ENCODE measurements at regions not wholly inside any gene's neighbourhood (a gene's known extent, or its start where the extent isn't known, plus 50 kb on each side); places are given as distances from the start of the nearest gene placed in this dataset.

DNA sequence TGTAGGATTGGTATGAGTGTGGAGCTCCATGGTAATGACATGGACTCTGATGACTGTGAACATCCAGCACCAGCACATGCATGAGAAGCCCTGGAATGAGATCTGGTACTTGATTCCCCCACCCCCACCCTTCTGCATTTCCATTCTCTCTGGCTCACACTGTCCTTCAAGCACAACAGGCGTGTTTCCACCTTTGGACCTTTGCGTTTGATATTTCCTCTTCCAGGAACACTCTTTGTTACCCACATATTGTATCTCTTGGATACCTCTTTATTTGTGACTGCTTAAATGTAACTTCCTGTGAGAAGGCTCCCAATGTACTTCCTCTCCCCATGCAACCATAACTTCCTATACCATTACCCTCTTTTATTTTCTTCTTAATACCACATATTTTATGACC, 263.8 kb downstream of the HNMT start:
- Histone ChIP-seq H3K36me3 (no peaks in the 10 kb centered on the region), H3K27ac (no peak overlapping the region), H3K27me3 (no peaks in the 10 kb centered on the region), H3K4me1 (no peaks in the 10 kb centered on the region), H3K9me3 (no peaks in the 10 kb centered on the region), H3K4me3 (no peak overlapping the region)
- no peak for DNase-seq
- TF ChIP-seq, protein P1, sequence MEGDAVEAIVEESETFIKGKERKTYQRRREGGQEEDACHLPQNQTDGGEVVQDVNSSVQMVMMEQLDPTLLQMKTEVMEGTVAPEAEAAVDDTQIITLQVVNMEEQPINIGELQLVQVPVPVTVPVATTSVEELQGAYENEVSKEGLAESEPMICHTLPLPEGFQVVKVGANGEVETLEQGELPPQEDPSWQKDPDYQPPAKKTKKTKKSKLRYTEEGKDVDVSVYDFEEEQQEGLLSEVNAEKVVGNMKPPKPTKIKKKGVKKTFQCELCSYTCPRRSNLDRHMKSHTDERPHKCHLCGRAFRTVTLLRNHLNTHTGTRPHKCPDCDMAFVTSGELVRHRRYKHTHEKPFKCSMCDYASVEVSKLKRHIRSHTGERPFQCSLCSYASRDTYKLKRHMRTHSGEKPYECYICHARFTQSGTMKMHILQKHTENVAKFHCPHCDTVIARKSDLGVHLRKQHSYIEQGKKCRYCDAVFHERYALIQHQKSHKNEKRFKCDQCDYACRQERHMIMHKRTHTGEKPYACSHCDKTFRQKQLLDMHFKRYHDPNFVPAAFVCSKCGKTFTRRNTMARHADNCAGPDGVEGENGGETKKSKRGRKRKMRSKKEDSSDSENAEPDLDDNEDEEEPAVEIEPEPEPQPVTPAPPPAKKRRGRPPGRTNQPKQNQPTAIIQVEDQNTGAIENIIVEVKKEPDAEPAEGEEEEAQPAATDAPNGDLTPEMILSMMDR (IDR thresholded peaks at IDR 0.05), result no peak
- no peak for TF ChIP-seq POLR2A (IDR thresholded peaks at IDR 0.05)

DNA sequence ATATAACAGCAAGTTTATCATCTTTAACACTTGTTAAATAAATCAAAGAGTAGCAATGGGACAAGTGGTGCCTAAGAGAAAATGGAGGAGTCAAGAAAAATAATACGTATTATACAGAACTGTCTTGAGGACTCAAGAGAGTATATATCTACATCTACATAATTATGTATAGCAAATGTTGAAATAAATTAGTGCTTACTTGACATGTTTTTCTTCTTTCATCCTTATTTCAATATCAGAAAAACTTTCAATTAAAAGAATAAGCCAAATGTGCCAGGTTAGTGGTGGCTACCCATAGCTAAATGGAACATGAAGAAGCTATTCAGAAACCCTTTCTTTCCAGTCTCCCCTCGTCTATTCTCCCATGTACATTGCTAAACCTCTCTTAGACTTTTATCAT, 267.3 kb upstream of the SPOPL start:
- Histone ChIP-seq H3K27ac (no peak overlapping the region), H3K27me3 (no peaks in the 10 kb centered on the region), H3K4me3 (no peak overlapping the region), H3K36me3 (no peaks in the 10 kb centered on the region), H3K4me1 (no peaks in the 10 kb centered on the region), H3K9me3 (no peaks in the 10 kb centered on the region)
- no peak for DNase-seq
- TF ChIP-seq, protein P1 (IDR thresholded peaks at IDR 0.05), result no peak
- TF ChIP-seq POLR2A (IDR thresholded peaks at IDR 0.05), result no peak

- no peak for TF ChIP-seq POLR2A (IDR thresholded peaks at IDR 0.05)
- DNase-seq, result no peak
- H3K27me3 ChIP-seq, result no peaks in the 10 kb centered on the region
- H3K4me3 ChIP-seq, result no peak overlapping the region
- H3K9me3 ChIP-seq, result no peaks in the 10 kb centered on the region
- no peak overlapping the region for H3K27ac ChIP-seq
- H3K4me1 ChIP-seq, result no peaks in the 10 kb centered on the region
- no peaks in the 10 kb centered on the region for H3K36me3 ChIP-seq
These were observed 266.5 kb upstream of the SPOPL start for GRCh38 chr2:138235041-138235440.

GRCh38 chr2:138236142-138236541, 265.4 kb upstream of the SPOPL start:
- Histone ChIP-seq H3K9me3 (no peaks in the 10 kb centered on the region), H3K4me3 (no peak overlapping the region)

DNA sequence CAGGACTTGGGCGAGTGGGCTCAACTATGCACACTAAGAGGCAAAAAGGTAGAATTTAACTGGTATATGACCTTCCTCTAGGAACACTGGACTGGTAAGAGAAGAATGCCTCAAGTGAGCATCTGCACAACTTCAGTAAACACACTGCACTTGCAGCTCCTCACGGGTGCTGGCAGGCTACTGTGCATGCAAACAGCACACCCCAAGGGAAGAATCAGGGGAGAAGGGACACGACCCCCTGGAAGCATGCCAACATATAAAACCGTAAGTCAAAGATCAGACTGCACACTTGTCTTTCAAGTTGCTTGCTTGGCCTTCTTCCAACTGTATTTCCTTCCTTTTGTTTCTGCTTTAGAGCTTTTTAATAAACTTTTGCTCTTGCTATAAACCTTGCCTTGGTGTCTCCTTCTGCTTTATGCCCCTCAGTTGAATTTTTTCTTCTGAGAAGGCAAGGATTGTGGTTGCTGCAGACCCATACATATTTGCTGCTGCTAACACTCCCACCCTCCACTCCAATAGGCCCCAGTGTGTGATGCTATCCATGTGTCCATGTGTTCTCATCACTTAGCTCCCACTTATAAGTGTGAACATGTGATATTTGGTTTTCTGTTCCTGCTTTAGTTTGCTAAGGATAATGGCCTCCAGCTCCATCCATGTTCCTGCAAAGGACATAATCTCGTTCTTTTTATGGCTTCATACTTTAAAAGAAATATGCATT, 263.7 kb upstream of the SPOPL start:
- no peak for DNase-seq
- no peaks in the 10 kb centered on the region for H3K4me1 ChIP-seq
- H3K27me3 ChIP-seq, result no peaks in the 10 kb centered on the region
- H3K9me3 ChIP-seq, result no peaks in the 10 kb centered on the region
- no peaks in the 10 kb centered on the region for H3K36me3 ChIP-seq
- TF ChIP-seq, protein P1 (IDR thresholded peaks at IDR 0.05), result no peak
- TF ChIP-seq POLR2A (IDR thresholded peaks at IDR 0.05), result no peak
- no peak overlapping the region for H3K27ac ChIP-seq
- no peak overlapping the region for H3K4me3 ChIP-seq

More at GRCh38 chr2:138236142-138236541, 265.4 kb upstream of the SPOPL start:
- DNase-seq, result no peak
- Histone ChIP-seq H3K36me3 (no peaks in the 10 kb centered on the region), H3K27ac (no peak overlapping the region), H3K4me1 (no peaks in the 10 kb centered on the region), H3K27me3 (no peaks in the 10 kb centered on the region)
- no peak for TF ChIP-seq POLR2A (IDR thresholded peaks at IDR 0.05)
- TF ChIP-seq, protein P1 (IDR thresholded peaks at IDR 0.05), result no peak

- Histone ChIP-seq H3K4me1 (no peaks in the 10 kb centered on the region), H3K27me3 (no peaks in the 10 kb centered on the region), H3K4me3 (no peak overlapping the region), H3K27ac (no peak overlapping the region), H3K9me3 (no peaks in the 10 kb centered on the region), H3K36me3 (no peaks in the 10 kb centered on the region)
- TF ChIP-seq, protein P1 (IDR thresholded peaks at IDR 0.05), result no peak
- no peak for TF ChIP-seq POLR2A (IDR thresholded peaks at IDR 0.05)
- DNase-seq, result no peak
These were observed 262.7 kb upstream of the SPOPL start for GRCh38 chr2:138238908-138239307.

All from Peyer's patch (tissue), 4 donors.